Stimulated activated CD4-positive, alpha-beta T cell treated with anti-CD3 and anti-CD28 coated beads, Interleukin-15, amount 100 ng/mL, for 24 hours (primary cell): ENCODE measurements at regions not wholly inside any gene's neighbourhood (a gene's known extent, or its start where the extent isn't known, plus 50 kb on each side); places are given as distances from the start of the nearest gene placed in this dataset.

Experiments
- DNase-seq: peaks from one replicate; pipeline ENCODE4 v3.0.0-alpha.2; 2020

- DNase-seq = no peak
Observed at GRCh38 chr17:34413443-34414119, 50.5 kb upstream of the CCL1 start.

- no peak for DNase-seq
Observed at GRCh38 chr17:34412965-34413441, 50.0 kb upstream of the CCL1 start.
